H1 (cell line): ENCODE measurements at regions not wholly inside any gene's neighbourhood (a gene's known extent, or its start where the extent isn't known, plus 50 kb on each side); places are given as distances from the start of the nearest gene placed in this dataset.

ENCODE experiments used
- CTCF ChIA-PET: fragments of 300-600 bp; sonication (Branson Sonifier 250); formaldehyde crosslinking; loops from one replicate; lab custom pipeline; 2021; ENCODE audit not compliant: partially characterized antibody; lab: Charles Lee
- POLR2A ChIA-PET: fragments of 300-600 bp; sonication (Branson Sonifier 250); formaldehyde crosslinking; loops from one replicate; lab custom pipeline; 2021; ENCODE audit warnings: inconsistent platforms; ENCODE audit not compliant: partially characterized antibody; lab: Charles Lee
- DNase-seq, 2 experiments: peaks; one replicate each; pipeline versions ENCODE4 v3.0.0 to v3.0.0-alpha.2; 2010 to 2022; ENCODE audit warnings: low spot score in 2 of 2, low read depth in 1 of 2, mixed read lengths in 1 of 2
- FAIRE-seq: peaks from 2 replicates; lab custom pipeline; 2011; peaks lifted over from hg19 to GRCh38; lab: Jason Lieb, UNC
- H2AFZ ChIP-seq: 2 replicates; pipeline ENCODE4 v1.8.1; 2012; ENCODE audit warnings: low read length, inconsistent platforms
- H2AK5ac ChIP-seq: 2 replicates; pipeline ENCODE4 v1.6.1; 2013; ENCODE audit warnings: low read depth, low read length
- H2BK120ac ChIP-seq: replicated peaks from 2 replicates; pipeline ENCODE3; 2013; ENCODE audit warnings: low read depth, low read length, inconsistent platforms
- H2BK12ac ChIP-seq: 2 replicates; pipeline ENCODE4 v1.6.1; 2013; ENCODE audit warnings: low read depth, low read length
- H2BK15ac ChIP-seq: 2 replicates; pipeline ENCODE4 v1.6.1; 2013; ENCODE audit warnings: low read length
- H2BK20ac ChIP-seq: 2 replicates; pipeline ENCODE4 v1.6.1; 2013; ENCODE audit warnings: low read length
- H2BK5ac ChIP-seq: 2 replicates; pipeline ENCODE4 v1.6.1; 2013; ENCODE audit warnings: low read depth, low read length
- H3K14ac ChIP-seq: 2 replicates; pipeline ENCODE4 v1.6.1; 2013; ENCODE audit warnings: inconsistent platforms; ENCODE audit not compliant: insufficient read length
- H3K18ac ChIP-seq: 2 replicates; pipeline ENCODE4 v1.6.1; 2013; ENCODE audit warnings: low read length; ENCODE audit errors: extremely low read depth
- H3K23ac ChIP-seq: 2 replicates; pipeline ENCODE4 v1.6.1; 2013; ENCODE audit warnings: inconsistent platforms; ENCODE audit not compliant: insufficient read length
- H3K23me2 ChIP-seq: 2 replicates; pipeline ENCODE4 v1.6.1; 2013; ENCODE audit warnings: low read depth, low read length
- H3K27ac ChIP-seq: 2 replicates; pipeline ENCODE4 v1.6.1; 2011; ENCODE audit warnings: low read depth, low read length, inconsistent platforms
- H3K27me3 ChIP-seq, 4 experiments: replicated peaks in 1 of 4; 1 replicate in 1 of 4; 2 replicates in 3 of 4; pipeline versions ENCODE4 v1.6.1 to v1.8.1; 2011 to 2013; ENCODE audit warnings: low read length in 3 of 4, mild to moderate bottlenecking in 3 of 4, inconsistent platforms in 2 of 4, mixed read lengths in 2 of 4, moderate library complexity in 1 of 4; ENCODE audit not compliant: control insufficient read depth in 3 of 4, insufficient read depth in 3 of 4; ENCODE audit errors: extremely low read depth in 1 of 4
- H3K36me3 ChIP-seq, 4 experiments: 2 replicates each; pipeline versions ENCODE4 v1.6.1 to v1.8.1; 2011 to 2013; ENCODE audit warnings: mild to moderate bottlenecking in 4 of 4, low read length in 3 of 4, moderate library complexity in 2 of 4, control low read depth in 1 of 4, inconsistent platforms in 1 of 4; ENCODE audit not compliant: insufficient read depth in 4 of 4, control insufficient read depth in 2 of 4
- H3K4ac ChIP-seq: replicated peaks from 2 replicates; pipeline ENCODE3; 2013; ENCODE audit warnings: low read length, low read depth, mixed read lengths, inconsistent platforms; ENCODE audit not compliant: insufficient read length
- H3K4me1 ChIP-seq, 4 experiments: replicated peaks in 1 of 4; 1 replicate in 1 of 4; 2 replicates in 3 of 4; pipeline versions ENCODE4 v1.6.1 to v1.8.1; 2011 to 2013; ENCODE audit warnings: low read length in 3 of 4, inconsistent platforms in 2 of 4, mixed read lengths in 1 of 4; ENCODE audit not compliant: insufficient read depth in 4 of 4, control insufficient read depth in 3 of 4
- H3K4me2 ChIP-seq, 2 experiments: 2 replicates each; pipeline versions ENCODE4 v1.6.1 to v1.8.1; 2011 to 2013; ENCODE audit warnings: low read depth in 2 of 2, low read length in 2 of 2, control low read depth in 1 of 2, inconsistent platforms in 1 of 2, mild to moderate bottlenecking in 1 of 2; ENCODE audit not compliant: insufficient read depth in 1 of 2
- H3K4me3 ChIP-seq, 4 experiments: fragments of 200-600, 300-600 bp in 1 of 4; sonication (generic), shearing (Covaris generic), sonication (Bioruptor Twin) in 1 of 4; 2 replicates each; pipeline versions ENCODE4 v1.5.1 to v1.8.1; 2011 to 2016; ENCODE audit warnings: low read length in 4 of 4, low read depth in 3 of 4, control low read depth in 2 of 4, inconsistent platforms in 2 of 4, mild to moderate bottlenecking in 2 of 4, mixed read lengths in 1 of 4, moderate library complexity in 1 of 4; ENCODE audit not compliant: insufficient read depth in 2 of 4; ENCODE audit errors: extremely low read depth in 1 of 4
- H3K56ac ChIP-seq: replicated peaks from 2 replicates; pipeline ENCODE3; 2013; ENCODE audit warnings: low read depth, mild to moderate bottlenecking, mixed read lengths, low read length, inconsistent platforms; ENCODE audit not compliant: insufficient read length
- H3K79me1 ChIP-seq: 2 replicates; pipeline ENCODE4 v1.6.1; 2013; ENCODE audit warnings: low read depth, low read length, control low read depth
- H3K79me2 ChIP-seq, 2 experiments: 2 replicates each; pipeline versions ENCODE4 v1.6.1 to v1.8.1; 2012 to 2013; ENCODE audit warnings: low read length in 2 of 2, mild to moderate bottlenecking in 2 of 2, inconsistent platforms in 1 of 2; ENCODE audit not compliant: insufficient read depth in 2 of 2, control insufficient read depth in 1 of 2
- H3K9ac ChIP-seq, 4 experiments: replicated peaks in 1 of 4; 1 replicate in 1 of 4; 2 replicates in 3 of 4; pipeline versions ENCODE4 v1.6.1 to v1.8.1; 2011 to 2013; ENCODE audit warnings: low read depth in 3 of 4, low read length in 3 of 4, control low read depth in 2 of 4, mild to moderate bottlenecking in 2 of 4, moderate library complexity in 2 of 4, inconsistent platforms in 1 of 4; ENCODE audit errors: extremely low read depth in 1 of 4
- H3K9me3 ChIP-seq, 2 experiments: 2 replicates each; pipeline versions ENCODE4 v1.6.1 to v1.8.1; 2012 to 2013; ENCODE audit warnings: mild to moderate bottlenecking in 2 of 2, moderate library complexity in 2 of 2, control low read depth in 1 of 2, inconsistent platforms in 1 of 2, low read depth in 1 of 2, low read length in 1 of 2, mixed read lengths in 1 of 2; ENCODE audit not compliant: insufficient read depth in 2 of 2
- H4K20me1 ChIP-seq, 2 experiments: replicated peaks in 1 of 2; 2 replicates each; pipeline versions ENCODE3 to v1.8.1; 2011 to 2013; ENCODE audit warnings: inconsistent platforms in 2 of 2, low read length in 2 of 2, mild to moderate bottlenecking in 1 of 2; ENCODE audit not compliant: insufficient read depth in 2 of 2, control insufficient read depth in 1 of 2
- H4K5ac ChIP-seq: 2 replicates; pipeline ENCODE4 v1.6.1; 2013; ENCODE audit warnings: low read length, low read depth, mixed read lengths, inconsistent platforms; ENCODE audit not compliant: insufficient read length
- H4K8ac ChIP-seq: 2 replicates; pipeline ENCODE4 v1.8.0; 2013; ENCODE audit warnings: mild to moderate bottlenecking, moderate library complexity, low read length, inconsistent platforms; ENCODE audit not compliant: insufficient read depth; ENCODE audit errors: extremely low read depth
- H4K91ac ChIP-seq: replicated peaks from 2 replicates; pipeline ENCODE3; 2013; ENCODE audit warnings: low read length, mixed read lengths, inconsistent platforms; ENCODE audit not compliant: insufficient read length
- ASH2L ChIP-seq: fragments of 200-600, 300-600 bp; sonication (generic); IDR thresholded peaks from one replicate; pipeline ENCODE4 v1.7.1; 2017; ENCODE audit warnings: low read length
- CHD2 ChIP-seq: IDR thresholded peaks from 2 replicates; pipeline ENCODE4 v1.6.1; 2012; ENCODE audit warnings: low read length, improper control_type of control experiment
- GABPA ChIP-seq: IDR thresholded peaks from 2 replicates; pipeline ENCODE4 v1.6.1; 2011; ENCODE audit warnings: mild to moderate bottlenecking, low read length, moderate library complexity, borderline replicate concordance; ENCODE audit not compliant: insufficient read depth
- JUN ChIP-seq: IDR thresholded peaks from 2 replicates; pipeline ENCODE4 v1.6.1; 2011; ENCODE audit warnings: low read depth, mild to moderate bottlenecking, improper control_type of control experiment, low read length
- MAFK ChIP-seq: IDR thresholded peaks from 2 replicates; pipeline ENCODE4 v1.6.1; 2012; ENCODE audit warnings: low read depth, mild to moderate bottlenecking, improper control_type of control experiment, low read length
- PHF8 ChIP-seq: fragments of 200-600 bp; sonication (generic); conservative IDR thresholded peaks from 2 replicates; pipeline ENCODE4 v1.7.1; 2012; ENCODE audit warnings: low read depth, mild to moderate bottlenecking, inconsistent platforms, low read length, moderate library complexity
- RAD21 ChIP-seq, 2 experiments: IDR thresholded peaks in 1 of 2; conservative IDR thresholded peaks in 1 of 2; 2 replicates each; pipeline ENCODE4 v1.6.1; 2011; ENCODE audit warnings: low read depth in 2 of 2, low read length in 2 of 2, improper control_type of control experiment in 1 of 2, inconsistent platforms in 1 of 2, mild to moderate bottlenecking in 1 of 2, moderate library complexity in 1 of 2
- TEAD4 ChIP-seq: IDR thresholded peaks from 2 replicates; pipeline ENCODE4 v1.6.1; 2012; ENCODE audit warnings: low read depth, low read length, inconsistent platforms, mixed read lengths
- ZNF274 ChIP-seq: IDR thresholded peaks from 2 replicates; pipeline ENCODE4 v1.7.0; 2012; ENCODE audit warnings: low read length, borderline replicate concordance; ENCODE audit errors: extremely low read depth
- WGBS, 2 experiments: shearing (Covaris generic) in 1 of 2; methylation state at CpG; one replicate each; pipeline versions ENCODE4 v1.1.6 to v1.1.7; 2013 to 2015; ENCODE audit warnings: low lambda C conversion rate in 2 of 2, mixed read lengths in 2 of 2, inconsistent platforms in 1 of 2, low coverage in 1 of 2, missing lambda C conversion rate in 1 of 2; ENCODE audit not compliant: insufficient replicate concordance in 2 of 2, insufficient coverage in 1 of 2, insufficient read length in 1 of 2; ENCODE audit errors: extremely low coverage in 1 of 2, missing lambda C conversion rate in 1 of 2; 5-methylcytosine and 5-hydroxymethylcytosine counted together
- TF ChIP-seq, protein P1 (sequence below): IDR thresholded peaks from 2 replicates; pipeline ENCODE4 v1.6.1; 2011; ENCODE audit warnings: low read length, improper control_type of control experiment
- TF ChIP-seq, protein P2 (sequence below): IDR thresholded peaks from 2 replicates; pipeline ENCODE4 v1.6.1; 2011; ENCODE audit warnings: low read depth, mild to moderate bottlenecking, low read length; ENCODE audit not compliant: insufficient read depth

- Histone ChIP-seq H2BK12ac (no peak overlapping the region), H3K4me1 (no peaks in the 10 kb centered on the region), H3K23ac (no peak overlapping the region), H2BK120ac (no peak overlapping the region), H3K23me2 (no peaks in the 10 kb centered on the region), H3K27ac (no peak overlapping the region), H2BK5ac (no peak overlapping the region), H3K9me3 (0 out of 4 replicates have a peak, but pooled peaks cover 0 to 1% of the 10 kb centered on the region in 2 experiments), H3K4ac (no peak overlapping the region), H2AFZ (no peak overlapping the region), H4K8ac (no peak overlapping the region), H2BK15ac (no peak overlapping the region), H3K36me3 (no peaks in the 10 kb centered on the region), H3K4me3 (no peak overlapping the region), H3K79me1 (no peaks in the 10 kb centered on the region), H3K18ac (no peak overlapping the region), H4K5ac (no peak overlapping the region), H4K20me1 (no peaks in the 10 kb centered on the region), H3K14ac (no peak overlapping the region), H3K9ac (no peak overlapping the region), H2BK20ac (no peak overlapping the region), H2AK5ac (no peak overlapping the region), H3K4me2 (no peak overlapping the region), H3K79me2 (no peaks in the 10 kb centered on the region), H4K91ac (no peak overlapping the region), H3K27me3 (no peaks in the 10 kb centered on the region), H3K56ac (no peak overlapping the region)
- no peak for TF ChIP-seq MAFK
- no peak for TF ChIP-seq RAD21 (IDR thresholded peaks at IDR 0.05 in 1 of 2, conservative IDR thresholded peaks at IDR 0.05 in 1 of 2; ENCODE audit: low read depth in 2 of 2, low read length in 2 of 2)
- TF ChIP-seq ZNF274, result no peak
- no peak for TF ChIP-seq PHF8
- TF ChIP-seq TEAD4, result no peak
- no peak for TF ChIP-seq CHD2
- TF ChIP-seq GABPA, result no peak
- TF ChIP-seq, protein P1, sequence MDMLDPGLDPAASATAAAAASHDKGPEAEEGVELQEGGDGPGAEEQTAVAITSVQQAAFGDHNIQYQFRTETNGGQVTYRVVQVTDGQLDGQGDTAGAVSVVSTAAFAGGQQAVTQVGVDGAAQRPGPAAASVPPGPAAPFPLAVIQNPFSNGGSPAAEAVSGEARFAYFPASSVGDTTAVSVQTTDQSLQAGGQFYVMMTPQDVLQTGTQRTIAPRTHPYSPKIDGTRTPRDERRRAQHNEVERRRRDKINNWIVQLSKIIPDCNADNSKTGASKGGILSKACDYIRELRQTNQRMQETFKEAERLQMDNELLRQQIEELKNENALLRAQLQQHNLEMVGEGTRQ, result no peak
- no peak for TF ChIP-seq JUN
- no peak for TF ChIP-seq ASH2L
- TF ChIP-seq, protein P2, sequence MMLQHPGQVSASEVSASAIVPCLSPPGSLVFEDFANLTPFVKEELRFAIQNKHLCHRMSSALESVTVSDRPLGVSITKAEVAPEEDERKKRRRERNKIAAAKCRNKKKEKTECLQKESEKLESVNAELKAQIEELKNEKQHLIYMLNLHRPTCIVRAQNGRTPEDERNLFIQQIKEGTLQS, result no peak
- FAIRE-seq (no peak), DNase-seq (no peak)
- WGBS, 2 experiments, result 88% methylated on average over 1 of the region's 1 CpG; no CpG with 5 or more reads in 1 of the 2 experiments
- CTCF ChIA-PET, result interaction anchor here (0.7 to 2.1 kb wide), 11 partner anchors 11 to 332 kb away, joined by 3 to 8 read pairs (median 3); no protein-coding TSS in a partner anchor
- POLR2A ChIA-PET, result interaction anchor here (0.6 kb wide), 1 partner anchor 90 kb away, joined by 4 read pairs; no protein-coding TSS in a partner anchor
Observed at GRCh38 chr13:109698779-109699178, 87.6 kb downstream of the IRS2 start.
